ENCODE measurements at regions not wholly inside any gene's neighbourhood (a gene's known extent, or its start where the extent isn't known, plus 50 kb on each side); places are given as distances from the start of the nearest gene placed in this dataset.
"Not testable (repeated sequence)": the region's sequence is repeated elsewhere in the genome, so short reads cannot be mapped to it uniquely, and the experiment has no call there.

DNA sequence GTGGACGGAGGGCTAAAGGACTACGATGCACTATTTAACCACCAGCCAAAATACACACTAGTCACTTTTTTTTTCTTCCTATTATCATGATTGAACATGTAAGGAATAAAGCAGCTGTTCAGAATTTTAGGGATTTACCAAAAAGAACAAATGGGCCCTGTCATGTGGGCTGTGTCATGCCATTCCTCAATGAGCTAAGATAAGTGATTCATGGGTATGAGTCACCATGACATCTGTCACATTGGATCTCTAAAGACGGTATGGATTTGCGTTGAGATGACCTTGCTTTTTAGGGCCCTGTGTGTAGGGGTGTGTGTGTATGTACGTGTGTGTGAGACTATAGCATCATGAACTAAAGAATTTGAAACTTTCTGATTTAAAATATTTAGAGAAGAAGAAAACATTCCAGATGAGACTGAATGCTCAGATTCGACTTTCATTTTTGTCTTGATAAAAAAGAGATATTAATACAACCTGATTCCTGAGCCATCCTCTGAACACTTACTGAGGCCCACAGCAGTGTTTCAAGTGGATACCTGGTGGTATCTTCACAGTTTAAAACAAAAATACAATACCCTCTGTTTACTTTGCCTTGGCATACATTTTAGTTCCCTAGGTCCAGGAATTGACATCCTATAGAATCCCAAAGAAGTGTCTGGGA, 246.1 kb upstream of the DUSP10 start:
- Histone ChIP-seq H2AFZ (no peak overlapping the region), H3K27ac (no peak overlapping the region), H3K27me3 (ENCODE audit: control insufficient read depth, insufficient read depth, low read length) (no peaks in the 10 kb centered on the region), H3K79me2 (no peaks in the 10 kb centered on the region), H3K4me3 (ENCODE audit: low read depth, low read length) (no peak overlapping the region), H3K9me3 (ENCODE audit: control insufficient read depth, low read length) (no peaks in the 10 kb centered on the region), H3K36me3 (ENCODE audit: control insufficient read depth, insufficient read depth, low read length) (no peaks in the 10 kb centered on the region), H3K4me2 (ENCODE audit: low read length) (no peak overlapping the region), H3K9ac (no peak overlapping the region), H3K4me1 (no peaks in the 10 kb centered on the region)
- TF ChIP-seq, protein P1, sequence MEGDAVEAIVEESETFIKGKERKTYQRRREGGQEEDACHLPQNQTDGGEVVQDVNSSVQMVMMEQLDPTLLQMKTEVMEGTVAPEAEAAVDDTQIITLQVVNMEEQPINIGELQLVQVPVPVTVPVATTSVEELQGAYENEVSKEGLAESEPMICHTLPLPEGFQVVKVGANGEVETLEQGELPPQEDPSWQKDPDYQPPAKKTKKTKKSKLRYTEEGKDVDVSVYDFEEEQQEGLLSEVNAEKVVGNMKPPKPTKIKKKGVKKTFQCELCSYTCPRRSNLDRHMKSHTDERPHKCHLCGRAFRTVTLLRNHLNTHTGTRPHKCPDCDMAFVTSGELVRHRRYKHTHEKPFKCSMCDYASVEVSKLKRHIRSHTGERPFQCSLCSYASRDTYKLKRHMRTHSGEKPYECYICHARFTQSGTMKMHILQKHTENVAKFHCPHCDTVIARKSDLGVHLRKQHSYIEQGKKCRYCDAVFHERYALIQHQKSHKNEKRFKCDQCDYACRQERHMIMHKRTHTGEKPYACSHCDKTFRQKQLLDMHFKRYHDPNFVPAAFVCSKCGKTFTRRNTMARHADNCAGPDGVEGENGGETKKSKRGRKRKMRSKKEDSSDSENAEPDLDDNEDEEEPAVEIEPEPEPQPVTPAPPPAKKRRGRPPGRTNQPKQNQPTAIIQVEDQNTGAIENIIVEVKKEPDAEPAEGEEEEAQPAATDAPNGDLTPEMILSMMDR (IDR thresholded peaks at IDR 0.05), result no peak

DNA sequence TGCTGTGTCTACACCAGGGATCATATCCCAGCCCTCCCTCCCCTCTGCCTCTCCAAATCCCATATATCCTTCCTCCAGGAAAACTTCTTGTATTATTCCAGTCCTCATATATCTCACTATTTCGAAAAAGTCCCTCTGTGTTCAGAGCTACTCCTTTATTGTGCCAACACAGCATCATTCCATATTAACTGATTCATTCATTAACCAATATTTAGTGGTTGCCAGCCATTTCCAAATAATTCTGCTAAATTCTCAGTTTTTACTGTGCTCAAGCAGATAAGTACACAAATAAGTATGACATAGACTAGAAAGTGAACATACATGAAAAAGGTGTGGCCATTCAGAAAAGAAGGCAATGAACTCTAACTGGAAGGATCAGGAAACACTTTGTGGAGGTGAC, 241.6 kb upstream of the DUSP10 start:
- Histone ChIP-seq H3K27me3 (ENCODE audit: control insufficient read depth, insufficient read depth, low read length) (no peaks in the 10 kb centered on the region), H3K79me2 (no peaks in the 10 kb centered on the region), H3K27ac (no peak overlapping the region), H3K9ac (no peak overlapping the region), H3K4me2 (ENCODE audit: low read length) (no peak overlapping the region), H2AFZ (no peak overlapping the region), H3K4me1 (no peaks in the 10 kb centered on the region), H3K36me3 (ENCODE audit: control insufficient read depth, insufficient read depth, low read length) (no peaks in the 10 kb centered on the region), H3K4me3 (ENCODE audit: low read depth, low read length) (no peak overlapping the region), H3K9me3 (ENCODE audit: control insufficient read depth, low read length) (no peaks in the 10 kb centered on the region)
- TF ChIP-seq, protein P1 (IDR thresholded peaks at IDR 0.05), result no peak

DNA sequence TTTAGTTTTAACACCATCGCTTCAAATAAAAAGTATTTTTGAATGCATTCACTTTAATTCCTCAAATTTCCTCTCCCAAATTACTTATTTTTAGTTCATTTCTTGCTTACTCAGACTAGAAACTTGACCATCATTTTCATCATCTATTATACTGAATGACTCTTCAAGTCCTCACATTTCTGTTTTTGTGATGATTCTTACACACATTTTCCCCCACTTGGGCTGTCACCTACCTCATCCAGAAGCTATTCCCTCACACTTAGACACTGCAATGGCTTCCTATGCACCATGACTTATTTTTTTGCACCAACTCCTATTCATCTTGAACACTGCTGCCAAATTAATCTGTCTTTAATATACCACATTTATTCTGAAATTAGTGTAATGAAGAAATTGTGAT, 239.6 kb upstream of the DUSP10 start:
- H3K36me3 ChIP-seq (ENCODE audit: control insufficient read depth, insufficient read depth, low read length), result no peaks in the 10 kb centered on the region
- H3K4me1 ChIP-seq, result no peaks in the 10 kb centered on the region
- no peaks in the 10 kb centered on the region for H3K27me3 ChIP-seq (ENCODE audit: control insufficient read depth, insufficient read depth, low read length)
- H3K27ac ChIP-seq, result no peak overlapping the region
- H3K9me3 ChIP-seq (ENCODE audit: control insufficient read depth, low read length), result no peaks in the 10 kb centered on the region
- TF ChIP-seq, protein P1 (IDR thresholded peaks at IDR 0.05), result no peak
- no peaks in the 10 kb centered on the region for H3K79me2 ChIP-seq
- no peak overlapping the region for H3K4me2 ChIP-seq (ENCODE audit: low read length)
- no peak overlapping the region for H3K4me3 ChIP-seq (ENCODE audit: low read depth, low read length)
- H2AFZ ChIP-seq, result no peak overlapping the region
- H3K9ac ChIP-seq, result no peak overlapping the region

- H3K36me3 ChIP-seq (ENCODE audit: control insufficient read depth, insufficient read depth, low read length), result no peaks in the 10 kb centered on the region
- no peaks in the 10 kb centered on the region for H3K4me1 ChIP-seq
- H3K79me2 ChIP-seq, result no peaks in the 10 kb centered on the region
- H3K27ac ChIP-seq, result no peak overlapping the region
- H3K9me3 ChIP-seq (ENCODE audit: control insufficient read depth, low read length), result no peaks in the 10 kb centered on the region
- no peak overlapping the region for H3K9ac ChIP-seq
- H3K4me3 ChIP-seq (ENCODE audit: low read depth, low read length), result no peak overlapping the region
- TF ChIP-seq, protein P1 (IDR thresholded peaks at IDR 0.05), result no peak
- no peaks in the 10 kb centered on the region for H3K27me3 ChIP-seq (ENCODE audit: control insufficient read depth, insufficient read depth, low read length)
- H2AFZ ChIP-seq, result no peak overlapping the region
- H3K4me2 ChIP-seq (ENCODE audit: low read length), result no peak overlapping the region
These were observed 237.6 kb upstream of the DUSP10 start for GRCh38 chr1:221979444-221980032.

DNA sequence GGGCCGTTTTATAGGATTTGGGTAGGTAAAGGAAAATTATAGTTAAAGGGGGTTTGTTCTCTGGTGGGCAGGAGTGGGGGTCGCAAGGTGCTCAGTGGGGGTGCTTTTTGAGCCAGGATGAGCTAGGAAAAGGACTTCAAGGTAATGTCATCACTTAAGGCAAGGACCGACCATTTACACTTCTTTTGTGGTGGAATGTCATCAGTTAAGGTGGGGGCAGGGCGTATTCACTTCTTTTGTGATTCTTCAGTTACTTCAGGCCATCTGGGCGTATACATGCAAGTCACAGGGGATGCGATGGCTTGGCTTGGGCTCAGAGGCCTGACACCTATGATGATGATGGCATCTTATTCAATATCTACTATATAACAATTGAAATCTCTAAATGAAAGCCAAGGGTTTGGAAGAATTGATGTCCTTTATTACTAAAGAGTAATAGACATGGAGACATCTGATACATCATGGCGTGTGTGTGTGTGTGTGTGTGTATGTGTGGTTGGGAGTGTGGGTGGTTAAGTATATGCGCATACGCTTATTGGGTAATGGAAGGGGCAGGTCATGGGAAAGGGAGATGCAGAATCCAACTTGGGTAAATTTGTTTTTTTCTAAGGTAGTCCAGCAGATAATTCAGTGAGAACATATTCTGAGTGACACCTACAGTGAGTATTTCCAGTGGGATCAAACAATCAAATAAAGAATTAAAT, 236.9 kb upstream of the DUSP10 start:
- not testable (repeated sequence) for H3K4me2 ChIP-seq (ENCODE audit: low read length); H3K36me3 ChIP-seq (ENCODE audit: control insufficient read depth, insufficient read depth, low read length); H3K27me3 ChIP-seq (ENCODE audit: control insufficient read depth, insufficient read depth, low read length); H3K4me1 ChIP-seq; H3K9me3 ChIP-seq (ENCODE audit: control insufficient read depth, low read length); H3K9ac ChIP-seq; H3K4me3 ChIP-seq (ENCODE audit: low read depth, low read length); H3K79me2 ChIP-seq; H2AFZ ChIP-seq; H3K27ac ChIP-seq

DNA sequence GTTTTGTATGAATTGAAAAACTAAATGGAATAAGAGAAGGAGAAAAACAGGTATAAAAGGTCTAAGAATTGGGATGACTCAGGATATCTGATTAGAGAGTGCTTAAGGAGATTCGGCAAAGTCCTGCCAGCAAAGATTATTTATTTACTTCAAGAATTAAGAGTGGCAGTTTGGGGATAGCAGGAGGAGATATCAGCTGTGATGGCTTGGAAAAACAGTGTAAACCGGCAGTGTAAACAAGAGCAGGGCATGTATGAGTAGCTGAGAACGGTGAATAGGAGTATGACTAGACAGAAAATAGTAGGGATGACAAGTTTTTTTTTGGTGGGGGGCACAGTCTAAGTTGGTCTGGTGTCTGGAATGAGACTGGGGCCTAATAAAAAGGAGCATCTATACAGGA, 231.9 kb upstream of the DUSP10 start:
- not testable (repeated sequence) for H3K9ac ChIP-seq; H3K36me3 ChIP-seq (ENCODE audit: control insufficient read depth, insufficient read depth, low read length); H3K4me2 ChIP-seq (ENCODE audit: low read length); H3K4me1 ChIP-seq; H3K79me2 ChIP-seq; H3K9me3 ChIP-seq (ENCODE audit: control insufficient read depth, low read length); H2AFZ ChIP-seq; H3K4me3 ChIP-seq (ENCODE audit: low read depth, low read length); H3K27ac ChIP-seq; H3K27me3 ChIP-seq (ENCODE audit: control insufficient read depth, insufficient read depth, low read length)
